GM11168 (cell line): ENCODE measurements at regions not wholly inside any gene's neighbourhood (a gene's known extent, or its start where the extent isn't known, plus 50 kb on each side); places are given as distances from the start of the nearest gene placed in this dataset.

ENCODE experiments used
- in situ Hi-C: fragments of 300-500 bp; cut with MboI; formaldehyde crosslinking; loops from one replicate; pipeline ENCODE4 v1.12.0; 2022; ENCODE audit warnings: low sequenced_read_pairs; ENCODE audit not compliant: unreplicated experiment

DNA sequence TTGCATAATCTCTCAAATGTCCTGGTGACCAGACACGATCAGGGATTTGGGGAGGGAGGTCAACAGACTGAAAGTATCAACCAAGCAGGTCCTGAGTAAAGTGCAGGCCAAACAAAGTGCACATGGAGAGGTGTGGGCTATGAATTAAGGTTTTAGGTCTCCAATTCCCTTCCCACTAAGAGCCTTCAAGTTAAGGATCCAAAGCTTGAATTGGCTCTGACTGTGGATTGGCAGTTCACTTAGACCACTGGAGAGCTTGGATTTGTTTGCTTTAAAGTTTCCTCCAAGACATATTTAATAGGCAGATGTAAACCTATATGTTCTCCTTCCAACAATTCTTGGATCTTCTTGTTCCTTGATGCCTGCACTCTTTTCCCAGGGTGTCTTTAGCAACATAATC, 129.6 kb upstream of the IGF1 start:
- in situ Hi-C loops, result no loop called here

DNA sequence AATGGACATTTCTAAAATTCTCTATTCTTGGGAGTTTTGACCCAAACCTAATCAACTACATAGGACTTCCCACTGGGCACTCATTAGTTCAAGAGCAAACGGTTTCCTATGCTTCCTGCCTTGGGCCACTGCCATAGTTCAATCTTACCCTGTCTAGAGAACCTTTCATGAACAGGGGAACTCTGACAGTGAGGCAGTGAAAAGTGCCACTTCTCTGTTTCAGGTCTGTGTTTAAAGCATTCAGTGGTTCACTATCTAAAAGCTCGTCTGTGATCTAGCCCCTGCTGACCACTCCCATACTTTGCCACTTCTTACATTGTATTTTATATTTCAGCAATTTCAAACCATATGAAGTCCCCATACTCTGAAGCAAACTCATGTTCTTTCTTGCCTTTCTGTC, 122.7 kb upstream of the IGF1 start:
- in situ Hi-C loops, result no loop called here

DNA sequence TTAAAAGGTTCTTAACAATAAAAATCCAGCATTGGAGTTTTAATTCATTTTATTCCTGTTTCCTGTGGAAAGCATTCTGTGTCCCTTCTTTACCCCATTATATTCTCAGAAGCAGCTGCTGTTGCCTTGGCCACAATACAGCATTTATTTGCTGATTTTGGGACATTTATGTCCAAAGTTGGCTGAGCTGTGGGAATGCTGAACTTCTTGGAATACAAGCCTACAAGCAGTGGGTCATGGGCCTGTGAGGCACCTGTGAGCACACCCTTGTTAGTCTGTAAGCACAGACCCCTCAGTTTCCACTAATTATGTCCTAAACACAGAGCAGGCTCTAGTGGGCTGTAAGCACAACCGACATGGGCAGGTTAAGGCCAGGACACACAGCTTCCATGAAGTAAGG, 122.2 kb upstream of the IGF1 start:
- in situ Hi-C loops, result no loop called here

- in situ Hi-C loops, result no loop called here
These were observed 121.3 kb upstream of the IGF1 start for GRCh38 chr12:102601621-102602020.

- in situ Hi-C loops, result no loop called here
These were observed 116.3 kb upstream of the IGF1 start for GRCh38 chr12:102596687-102597086.

DNA sequence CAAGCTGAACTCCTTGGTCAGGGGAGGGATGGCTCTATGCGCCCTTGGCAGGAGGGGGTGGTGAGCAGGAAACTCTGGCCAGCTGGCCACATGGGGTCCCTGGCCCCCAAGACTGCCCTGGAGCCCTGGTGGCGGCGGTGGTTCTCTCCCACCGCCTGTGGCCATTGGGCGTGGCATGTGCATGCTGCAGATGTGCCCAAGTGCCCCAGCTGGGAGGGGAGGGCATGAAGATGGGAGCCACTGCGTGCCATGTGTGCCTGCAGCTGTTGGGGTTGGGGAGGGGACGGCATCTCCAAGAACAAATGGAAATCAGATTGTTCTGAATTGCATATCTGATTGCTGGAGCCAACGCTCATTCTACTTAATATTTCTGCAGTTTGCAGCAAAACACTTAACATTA, 115.7 kb upstream of the IGF1 start:
- in situ Hi-C loops, result no loop called here

- in situ Hi-C loops, result no loop called here
These were observed 115.0 kb upstream of the IGF1 start for GRCh38 chr12:102595315-102595714.

DNA sequence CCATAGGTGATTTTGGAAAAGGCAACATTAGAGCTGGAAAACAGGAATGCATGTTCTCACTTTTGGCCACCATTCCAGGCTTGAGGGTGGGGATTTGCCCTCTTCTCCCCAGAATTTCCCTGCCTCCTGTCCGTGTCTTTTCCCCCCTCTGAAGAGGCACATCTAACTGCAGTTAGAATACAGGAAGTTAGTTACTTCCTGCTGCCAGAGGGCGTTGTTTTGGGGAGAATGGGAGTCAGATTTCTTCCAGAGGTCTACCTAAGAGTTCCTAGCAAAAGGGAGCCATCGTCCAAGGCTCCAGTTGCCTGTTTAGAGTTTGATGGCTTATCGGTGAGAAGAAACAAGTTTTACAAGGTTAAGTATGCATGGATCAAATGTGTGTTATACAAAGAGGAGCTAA, 112.8 kb upstream of the IGF1 start:
- in situ Hi-C loops, result no loop called here

DNA sequence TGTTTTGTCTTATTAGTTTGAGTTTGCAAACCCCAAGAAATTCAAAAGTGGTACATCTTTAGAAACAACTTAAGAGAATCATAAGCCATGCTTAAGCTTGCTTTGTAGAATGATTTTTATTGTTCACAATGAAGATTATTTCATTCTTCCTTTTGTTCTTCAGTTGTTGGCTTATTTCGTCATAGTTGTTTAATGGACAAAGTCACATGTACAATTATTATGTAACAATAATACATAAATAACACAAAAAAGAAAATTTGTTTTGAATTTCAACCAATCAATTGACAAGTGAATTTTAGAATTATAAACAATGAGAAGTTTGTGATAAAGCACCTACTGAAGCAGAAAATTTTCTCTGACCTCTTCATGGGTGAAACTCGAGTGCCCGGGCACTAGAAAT, 111.8 kb upstream of the IGF1 start:
- in situ Hi-C loops, result no loop called here

GRCh38 chr12:102573237-102573636, 92.9 kb upstream of the IGF1 start:
- in situ Hi-C loops, result no loop called here

DNA sequence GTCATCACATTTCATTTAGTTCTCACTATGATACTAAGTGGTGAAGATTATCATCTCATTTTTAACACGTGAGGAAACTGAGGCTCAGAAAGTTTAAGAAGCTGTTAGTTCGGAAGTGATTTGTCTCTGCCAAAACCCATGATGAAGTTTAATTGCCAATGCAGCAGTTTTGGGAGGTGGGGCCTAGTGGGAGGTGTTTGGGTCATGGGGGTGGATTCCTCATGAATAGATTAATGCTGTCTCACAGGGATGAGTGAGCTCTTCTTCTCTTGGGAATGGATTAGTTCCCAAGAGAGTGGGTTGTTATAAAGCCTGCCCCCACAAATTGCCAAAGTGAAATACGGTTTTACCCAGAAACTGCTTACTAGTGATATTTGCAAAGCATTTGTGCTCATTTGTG, 91.5 kb upstream of the IGF1 start:
- in situ Hi-C loops, result no loop called here

DNA sequence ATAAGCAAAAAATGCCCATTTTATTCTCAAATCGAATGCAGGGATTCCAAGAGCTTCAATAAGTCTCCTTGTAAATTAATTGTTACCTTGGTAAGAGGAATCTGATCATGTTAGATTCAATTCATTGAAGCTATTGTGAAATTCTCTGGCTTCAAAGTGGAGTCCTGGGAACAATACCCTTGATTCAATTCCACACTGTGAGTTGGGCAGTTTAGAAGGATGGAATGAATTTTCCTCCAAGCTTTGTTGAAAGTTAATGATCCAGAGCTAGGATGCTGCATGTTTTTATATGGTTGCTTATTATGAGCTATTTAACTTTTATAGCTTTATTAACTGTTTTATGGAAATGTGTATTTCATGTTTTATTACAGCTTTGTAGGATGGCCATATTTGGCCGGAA, 89.9 kb upstream of the IGF1 start:
- in situ Hi-C loops, result no loop called here

DNA sequence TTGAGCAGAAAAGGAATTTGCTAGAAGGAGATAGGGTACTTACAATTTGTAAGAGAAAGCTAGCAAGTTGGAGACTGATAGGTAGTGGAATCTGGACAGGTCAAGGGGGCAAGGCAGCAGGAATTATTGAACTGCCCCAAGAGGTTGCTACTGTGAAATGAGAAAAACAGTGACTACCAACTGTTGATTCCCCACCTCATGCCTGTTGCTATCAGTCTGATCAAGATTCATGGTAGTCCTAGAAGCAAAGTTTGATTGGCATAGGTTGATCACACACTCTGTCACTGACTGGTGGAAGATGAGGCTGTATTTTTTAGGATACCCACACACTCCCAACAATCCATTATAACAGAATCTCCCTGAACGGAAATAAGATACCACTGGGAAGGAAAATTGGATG, 89.4 kb upstream of the IGF1 start:
- in situ Hi-C loops, result no loop called here

- in situ Hi-C loops, result no loop called here
These were observed 87.9 kb upstream of the IGF1 start for GRCh38 chr12:102568276-102568675.

DNA sequence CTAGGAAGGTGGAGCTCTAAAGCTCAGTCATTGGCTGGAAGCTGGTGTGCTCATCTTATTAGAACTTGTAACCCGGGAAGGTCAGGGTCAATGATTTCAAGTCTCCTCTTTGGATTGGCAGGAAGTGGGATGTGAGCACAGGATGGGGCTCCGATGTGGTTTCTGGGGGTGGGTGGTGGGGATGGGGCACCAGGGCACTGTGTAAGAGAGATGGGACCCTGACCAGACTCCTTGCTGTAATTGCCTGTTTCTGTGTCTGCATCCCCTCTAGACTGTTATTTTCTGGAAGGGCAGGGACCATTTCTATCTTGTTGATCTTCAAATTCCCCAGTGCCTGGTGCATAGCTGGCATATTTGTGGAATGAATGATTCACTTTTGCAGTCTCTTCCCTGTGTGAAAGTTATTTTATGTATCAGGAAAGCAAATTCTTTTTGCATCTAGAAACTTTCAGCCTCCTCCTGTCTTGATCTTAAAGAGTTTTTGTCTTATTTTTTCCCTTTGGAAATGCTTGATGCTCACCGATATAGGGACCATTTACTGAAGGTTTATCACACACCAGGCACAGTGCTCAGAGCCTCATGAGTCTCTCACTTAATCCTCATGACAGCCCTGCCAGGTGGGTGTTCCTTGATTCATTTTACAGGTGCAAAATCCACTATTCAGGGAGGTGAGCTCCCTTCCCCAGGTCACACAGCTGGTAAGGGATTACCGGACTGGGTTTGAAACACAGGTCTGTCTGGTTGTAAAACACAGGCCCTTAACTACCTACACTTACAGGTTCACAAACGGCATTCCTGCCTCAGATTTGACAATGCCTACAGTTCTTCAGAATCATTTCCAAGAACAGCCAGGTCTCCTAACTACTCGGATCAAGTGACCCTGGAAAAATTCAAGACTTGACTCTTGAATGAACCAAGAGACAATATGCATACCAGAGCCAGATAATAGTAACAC, 86.9 kb upstream of the IGF1 start:
- in situ Hi-C loops, result no loop called here

GRCh38 chr12:102565555-102565954, 85.2 kb upstream of the IGF1 start:
- in situ Hi-C loops, result no loop called here

GRCh38 chr12:102564026-102564425, 83.7 kb upstream of the IGF1 start:
- in situ Hi-C loops, result no loop called here

- in situ Hi-C loops, result no loop called here
These were observed 82.6 kb upstream of the IGF1 start for GRCh38 chr12:102562836-102563425.

GRCh38 chr12:102551186-102551585, 70.8 kb upstream of the IGF1 start:
- in situ Hi-C loops, result no loop called here

DNA sequence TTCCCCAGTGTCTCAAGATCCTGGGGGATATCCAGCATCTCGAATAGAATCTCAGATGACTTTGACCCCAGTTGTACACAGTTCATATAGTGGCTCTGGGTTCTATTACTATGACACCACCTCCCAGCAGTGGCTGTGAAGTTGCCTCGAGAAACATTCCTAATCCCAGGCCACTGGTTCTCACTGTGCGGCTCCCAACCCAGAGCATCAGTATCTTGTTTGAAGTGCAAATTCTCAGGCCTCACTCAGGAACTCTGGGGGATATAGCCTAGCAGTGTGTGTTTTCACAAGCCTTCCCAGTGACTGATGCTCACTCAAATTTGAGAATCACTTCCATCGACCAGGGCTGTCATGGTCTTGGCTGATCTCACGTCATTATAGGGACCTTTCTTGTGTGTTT, 69.3 kb upstream of the IGF1 start:
- in situ Hi-C loops, result no loop called here

- in situ Hi-C loops, result no loop called here
These were observed 68.2 kb upstream of the IGF1 start for GRCh38 chr12:102548543-102548942.
